Natural killer cell treated with Interleukin-12 subunit alpha and Interleukin-12 subunit beta and Interleukin-15 and Interleukin-18, amount 100 ng/mL, for 72 hours (primary cell): ENCODE measurements at regions not wholly inside any gene's neighbourhood (a gene's known extent, or its start where the extent isn't known, plus 50 kb on each side); places are given as distances from the start of the nearest gene placed in this dataset.

ENCODE experiments used
- ATAC-seq, 2 donors: fragments of 150-1000 bp; cut with Tn5 transposase in 1 of 2; sonication (Bioruptor Pico), chemical (Tn5 transposase) in 1 of 2; 2 replicates each; pipeline ENCODE4 v1.10.0; 2021
- DNase-seq: peaks from one replicate; pipeline ENCODE4 v3.0.0; 2022; ENCODE audit warnings: low spot score
- H3K27ac Mint-ChIP-seq, 2 donors: 1 replicate in 1 of 2; 2 replicates in 1 of 2; pipeline ENCODE4 v1.8.0; 2022; ENCODE audit warnings: mixed read lengths in 2 of 2, mild to moderate bottlenecking in 1 of 2, moderate library complexity in 1 of 2
- H3K27me3 Mint-ChIP-seq, 2 donors: 1 replicate in 1 of 2; 2 replicates in 1 of 2; pipeline ENCODE4 v1.8.0; 2022; ENCODE audit warnings: mixed read lengths in 2 of 2
- H3K36me3 Mint-ChIP-seq: one replicate; pipeline ENCODE4 v1.8.0; 2022; ENCODE audit warnings: mixed read lengths
- H3K4me1 Mint-ChIP-seq, 2 donors: 1 replicate in 1 of 2; 2 replicates in 1 of 2; pipeline ENCODE4 v1.8.0; 2022; ENCODE audit warnings: low read depth in 2 of 2, mixed read lengths in 2 of 2, mild to moderate bottlenecking in 1 of 2
- H3K4me3 Mint-ChIP-seq: one replicate; pipeline ENCODE4 v1.8.0; 2022; ENCODE audit warnings: mixed read lengths
- H3K9me3 Mint-ChIP-seq: 2 replicates; pipeline ENCODE4 v1.8.0; 2022; ENCODE audit warnings: mixed read lengths

DNA sequence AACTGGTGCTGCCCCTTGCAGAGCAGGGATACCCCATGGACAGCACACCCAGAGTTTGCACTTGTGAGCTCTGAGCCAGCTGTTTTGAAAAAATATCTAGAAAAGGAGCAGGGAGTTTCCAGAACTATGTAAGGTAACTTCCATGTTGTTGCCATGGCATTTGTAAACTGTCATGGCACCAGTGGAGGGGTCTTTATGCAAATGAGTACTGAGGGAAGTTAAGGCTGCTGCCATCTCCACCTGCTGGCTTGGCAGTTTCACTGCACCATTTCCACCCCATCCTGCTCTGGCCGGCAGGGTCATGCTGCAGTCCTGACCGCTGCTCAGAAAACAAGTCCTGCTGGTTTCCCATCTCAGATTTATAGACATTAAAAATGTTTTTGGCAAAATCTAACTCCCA is 52.3 kb upstream of the SNTG2 start:
- ATAC-seq (no peak), DNase-seq (no peak)
- no peak overlapping the region for H3K27ac Mint-ChIP-seq
- peaks cover 7% of the 10 kb centered on the region for H3K9me3 Mint-ChIP-seq
- no peak overlapping the region for H3K4me3 Mint-ChIP-seq
- H3K36me3 Mint-ChIP-seq, result peaks cover 12% of the 10 kb centered on the region
- H3K27me3 Mint-ChIP-seq, result peaks cover 11 to 13% of the 10 kb centered on the region in 2 donors
- H3K4me1 Mint-ChIP-seq, result no peaks in the 10 kb centered on the region

DNA sequence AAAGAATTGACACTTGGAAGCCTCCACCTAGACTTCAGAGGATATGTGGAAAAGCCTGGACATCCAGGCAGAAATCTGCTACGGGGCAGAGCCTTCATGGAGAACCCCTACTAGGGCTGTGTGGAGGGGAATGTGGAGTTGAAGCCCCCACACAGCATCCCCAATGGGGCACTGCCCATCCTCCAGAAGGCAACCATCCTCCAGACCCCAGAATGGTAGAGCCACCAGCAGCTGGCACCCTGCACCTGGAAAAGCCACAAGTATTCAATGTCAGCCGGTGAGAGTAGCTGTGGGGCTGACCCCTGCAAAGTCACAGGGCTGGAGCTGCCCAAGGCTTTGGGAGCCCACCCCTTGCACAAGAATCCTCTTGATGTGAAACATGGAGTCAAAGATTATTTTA is 53.6 kb upstream of the SNTG2 start:
- DNase-seq (no peak), ATAC-seq (no peak)
- Mint-ChIP-seq H3K9me3 (peaks cover 7% of the 10 kb centered on the region), H3K36me3 (peaks cover 12% of the 10 kb centered on the region), H3K4me3 (no peak overlapping the region), H3K4me1 (no peaks in the 10 kb centered on the region), H3K27ac (no peak overlapping the region), H3K27me3 (peaks cover 7 to 17% of the 10 kb centered on the region in 2 donors)

DNA sequence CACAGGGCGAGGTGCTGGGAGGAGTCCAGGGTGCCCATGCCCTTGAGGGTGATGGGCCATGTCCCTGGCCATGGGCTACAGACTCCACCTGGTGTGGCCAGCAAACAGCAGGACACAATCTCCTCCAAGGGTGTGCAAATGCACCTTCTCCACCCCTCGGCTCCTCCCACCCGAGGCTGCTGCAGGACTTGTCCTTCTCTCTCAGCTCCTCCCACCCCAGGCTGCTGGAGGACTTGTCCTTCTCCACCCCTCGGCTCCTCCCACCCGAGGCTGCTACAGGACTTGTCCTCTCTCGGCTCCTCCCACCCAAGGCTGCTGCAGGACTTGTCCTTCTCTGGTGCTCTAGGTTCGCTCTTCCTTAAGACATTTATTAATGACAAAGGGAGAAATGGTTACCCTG is 57.3 kb upstream of the SNTG2 start:
- Mint-ChIP-seq H3K4me1 (no peaks in the 10 kb centered on the region), H3K27ac (no peak overlapping the region), H3K9me3 (peaks cover 7% of the 10 kb centered on the region), H3K4me3 (no peak overlapping the region), H3K36me3 (peaks cover 12% of the 10 kb centered on the region), H3K27me3 (peaks cover 16 to 28% of the 10 kb centered on the region in 2 donors)
- ATAC-seq (no peak), DNase-seq (no peak)

DNA sequence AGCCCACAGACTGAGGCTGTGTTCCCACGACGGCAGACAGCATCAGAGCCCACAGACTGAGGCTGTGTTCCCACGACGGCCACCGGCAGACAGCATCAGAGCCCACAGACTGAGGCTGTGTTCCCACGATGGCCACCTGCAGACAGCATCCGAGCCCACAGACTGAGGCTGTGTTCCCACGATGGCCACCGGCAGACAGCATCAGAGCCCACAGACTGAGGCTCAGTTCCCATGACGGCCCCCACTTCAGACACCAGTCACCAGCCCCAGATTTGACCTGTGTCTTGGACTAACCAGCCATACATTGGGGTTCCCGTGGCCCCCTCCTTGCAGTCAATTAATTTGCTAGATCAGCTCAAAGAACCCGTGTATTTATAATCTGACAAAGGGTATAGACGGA is 57.8 kb upstream of the SNTG2 start:
- Mint-ChIP-seq H3K4me3 (no peak overlapping the region), H3K36me3 (peaks cover 12% of the 10 kb centered on the region), H3K27me3 (peaks cover 16 to 28% of the 10 kb centered on the region in 2 donors), H3K27ac (no peak overlapping the region), H3K9me3 (peaks cover 7% of the 10 kb centered on the region), H3K4me1 (no peaks in the 10 kb centered on the region)
- DNase-seq (no peak), ATAC-seq (no peak)

DNA sequence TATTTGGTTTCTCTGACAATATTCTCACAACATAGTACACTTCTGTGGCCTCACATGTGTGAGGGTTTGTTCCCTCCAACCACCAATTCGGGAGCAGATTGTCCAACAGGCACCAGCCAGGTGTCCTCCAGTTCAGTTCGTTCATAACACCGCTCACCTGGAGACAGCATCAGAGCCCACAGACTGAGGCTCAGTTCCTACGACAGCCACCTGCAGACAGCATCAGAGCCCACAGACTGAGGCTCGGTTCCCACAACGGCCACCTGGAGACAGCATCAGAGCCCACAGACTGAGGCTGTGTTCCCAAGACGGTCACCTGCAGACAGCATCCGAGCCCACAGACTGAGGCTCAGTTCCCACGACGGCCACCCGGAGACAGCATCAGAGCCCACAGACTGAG is 58.2 kb upstream of the SNTG2 start:
- Mint-ChIP-seq H3K27me3 (peaks cover 16 to 28% of the 10 kb centered on the region in 2 donors), H3K4me3 (no peak overlapping the region), H3K4me1 (no peaks in the 10 kb centered on the region), H3K36me3 (peaks cover 12% of the 10 kb centered on the region), H3K27ac (no peak overlapping the region), H3K9me3 (peaks cover 7% of the 10 kb centered on the region)
- ATAC-seq, result no peak
- DNase-seq, result no peak

DNA sequence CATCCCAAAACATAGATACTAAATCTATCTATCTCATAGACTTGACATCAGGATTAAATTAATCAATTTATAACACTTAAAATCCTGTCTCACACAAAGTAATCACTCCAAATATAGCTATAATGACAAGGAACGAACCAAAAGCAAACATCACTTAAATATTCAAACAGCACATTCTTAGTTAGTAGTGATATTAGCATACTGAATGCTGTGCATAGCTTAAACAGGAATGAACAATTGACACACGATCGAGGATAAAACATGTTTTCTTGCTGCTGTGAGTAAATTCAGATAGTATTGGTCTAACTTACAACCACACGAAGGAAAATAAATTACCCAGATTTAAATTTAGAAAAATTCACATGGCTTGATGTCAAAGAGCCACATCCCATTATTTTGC is 58.9 kb upstream of the SNTG2 start:
- H3K9me3 Mint-ChIP-seq, result peaks cover 7% of the 10 kb centered on the region
- H3K36me3 Mint-ChIP-seq, result peaks cover 12% of the 10 kb centered on the region
- no peak for ATAC-seq
- peaks cover 16 to 30% of the 10 kb centered on the region in 2 donors for H3K27me3 Mint-ChIP-seq
- H3K27ac Mint-ChIP-seq, result no peak overlapping the region
- H3K4me3 Mint-ChIP-seq, result no peak overlapping the region
- no peaks in the 10 kb centered on the region for H3K4me1 Mint-ChIP-seq
- no peak for DNase-seq

DNA sequence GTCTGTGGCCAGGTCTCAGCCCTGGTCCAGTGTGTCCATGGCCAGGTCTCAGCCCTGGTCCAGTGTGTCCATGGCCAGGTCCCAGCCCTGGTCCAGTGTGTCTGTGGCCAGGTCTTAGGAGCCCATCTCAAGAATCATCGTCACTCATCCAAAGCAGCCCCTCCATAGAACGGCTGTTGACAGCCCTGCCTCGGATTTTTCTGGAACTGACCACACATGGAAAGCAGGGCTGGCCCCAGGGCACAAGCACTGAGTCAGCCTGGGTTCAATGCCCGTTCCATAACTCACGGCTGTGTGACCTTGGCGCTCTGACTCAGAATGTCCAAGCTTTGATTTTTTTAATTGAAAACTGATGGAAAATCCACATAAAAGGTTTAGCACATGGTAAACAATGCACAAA is 59.9 kb upstream of the SNTG2 start:
- DNase-seq, result no peak
- Mint-ChIP-seq H3K27ac (no peak overlapping the region), H3K27me3 (peaks cover 16 to 27% of the 10 kb centered on the region in 2 donors)

DNA sequence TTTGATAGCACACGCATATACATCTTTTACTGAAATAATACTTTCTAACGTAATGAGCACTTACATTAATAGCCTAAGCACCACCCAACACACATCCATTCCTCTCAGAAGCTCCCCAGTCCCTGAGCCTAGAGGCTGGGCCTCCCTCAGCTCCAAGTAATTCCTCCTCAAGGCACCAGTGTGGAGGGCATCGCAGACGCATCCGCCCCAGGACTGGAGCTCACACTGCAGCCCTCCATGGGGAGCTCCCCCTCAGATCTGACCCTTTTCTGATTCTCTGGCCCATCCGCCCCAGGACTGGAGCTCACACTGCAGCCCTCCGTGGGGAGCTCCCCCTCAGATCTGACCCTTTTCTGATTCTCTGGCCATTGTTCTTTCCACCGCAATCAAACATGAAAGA is 60.4 kb upstream of the SNTG2 start:
- H3K27ac Mint-ChIP-seq, result no peak overlapping the region
- H3K4me3 Mint-ChIP-seq, result no peak overlapping the region
- no peaks in the 10 kb centered on the region for H3K9me3 Mint-ChIP-seq
- H3K27me3 Mint-ChIP-seq, result peaks cover 16 to 28% of the 10 kb centered on the region in 2 donors
- DNase-seq (no peak), ATAC-seq (peak in 1 of 2 donors; percentile 24)
- no peaks in the 10 kb centered on the region for H3K4me1 Mint-ChIP-seq
- H3K36me3 Mint-ChIP-seq, result no peaks in the 10 kb centered on the region

More for the DNA sequence above, 59.9 kb upstream of the SNTG2 start:
- peaks cover 2% of the 10 kb centered on the region for H3K9me3 Mint-ChIP-seq
- peak in 1 of 2 donors; percentile 50 for ATAC-seq
- H3K4me1 Mint-ChIP-seq, result no peaks in the 10 kb centered on the region
- H3K4me3 Mint-ChIP-seq, result no peak overlapping the region
- peaks cover 4% of the 10 kb centered on the region for H3K36me3 Mint-ChIP-seq

DNA sequence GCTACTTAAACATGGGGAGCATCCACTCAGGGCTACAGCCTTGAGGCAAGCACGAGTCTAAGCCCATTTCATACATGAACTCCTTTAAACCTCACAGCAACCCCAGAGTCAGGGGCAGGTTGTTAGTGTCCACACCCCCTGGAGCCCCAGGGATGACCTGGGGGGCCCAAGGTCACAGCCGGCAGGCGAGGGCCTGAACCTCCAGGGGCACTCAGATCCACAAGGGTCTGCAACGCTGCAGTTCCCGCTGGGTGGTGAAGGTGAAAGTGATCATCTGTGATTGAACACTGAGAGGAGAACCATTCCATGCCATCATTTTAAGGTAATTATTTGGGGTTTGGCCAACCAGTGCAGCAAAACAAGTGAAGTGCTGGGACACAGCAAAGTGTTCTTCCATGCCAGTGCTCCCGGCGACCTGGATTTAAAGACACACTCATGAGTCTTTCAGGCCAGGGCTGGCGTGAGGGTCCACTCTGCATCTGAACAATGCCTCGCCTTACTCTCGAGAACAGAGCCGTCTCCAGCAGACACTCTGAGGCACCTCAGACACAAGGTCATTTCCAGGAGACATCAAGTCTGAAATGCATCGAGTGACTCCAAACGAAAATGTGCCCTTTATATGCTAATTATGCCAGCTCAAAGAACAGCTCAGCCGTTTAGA is 61.6 kb upstream of the SNTG2 start:
- no peak overlapping the region for H3K4me3 Mint-ChIP-seq
- DNase-seq (no peak), ATAC-seq (no peak)
- H3K27ac Mint-ChIP-seq, result no peak overlapping the region
- H3K4me1 Mint-ChIP-seq, result peaks cover 0 to under 1% of the 10 kb centered on the region in 2 donors
- no peaks in the 10 kb centered on the region for H3K36me3 Mint-ChIP-seq
- no peaks in the 10 kb centered on the region for H3K9me3 Mint-ChIP-seq
- peaks cover 22 to 40% of the 10 kb centered on the region in 2 donors for H3K27me3 Mint-ChIP-seq

DNA sequence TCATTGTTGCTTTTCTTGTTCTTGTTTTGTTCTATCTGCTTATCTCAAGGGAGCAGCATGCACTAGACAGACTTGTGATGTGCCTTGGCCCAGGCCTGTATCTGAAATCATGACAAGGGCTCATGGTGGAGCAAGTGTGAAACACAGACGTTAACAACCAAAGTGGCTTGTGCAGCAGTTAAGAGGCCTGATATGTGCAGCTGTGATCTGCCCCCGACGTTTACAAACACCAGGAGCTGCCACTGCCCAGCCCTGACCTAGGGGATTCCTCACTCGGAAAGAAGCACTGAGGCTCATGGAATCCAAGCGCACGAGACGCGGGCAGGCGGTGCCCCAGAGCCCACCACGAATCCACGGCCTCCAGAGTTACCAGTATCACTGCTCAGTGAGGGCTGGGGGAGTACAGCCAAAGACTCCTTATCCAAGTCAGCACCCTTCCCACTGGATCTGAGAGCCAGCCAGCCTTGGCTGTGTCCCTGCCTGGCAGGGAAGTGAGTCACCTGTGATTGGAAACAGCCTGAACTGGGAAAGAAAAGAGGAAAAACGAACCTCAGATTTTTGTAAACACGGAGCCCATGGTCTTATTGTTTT is 62.3 kb upstream of the SNTG2 start:
- Mint-ChIP-seq H3K27me3 (peaks cover 30 to 37% of the 10 kb centered on the region in 2 donors), H3K36me3 (no peaks in the 10 kb centered on the region), H3K9me3 (no peaks in the 10 kb centered on the region), H3K4me3 (no peak overlapping the region), H3K27ac (no peak overlapping the region), H3K4me1 (peaks cover 0 to 3% of the 10 kb centered on the region in 2 donors)
- no peak for DNase-seq
- no peak for ATAC-seq

DNA sequence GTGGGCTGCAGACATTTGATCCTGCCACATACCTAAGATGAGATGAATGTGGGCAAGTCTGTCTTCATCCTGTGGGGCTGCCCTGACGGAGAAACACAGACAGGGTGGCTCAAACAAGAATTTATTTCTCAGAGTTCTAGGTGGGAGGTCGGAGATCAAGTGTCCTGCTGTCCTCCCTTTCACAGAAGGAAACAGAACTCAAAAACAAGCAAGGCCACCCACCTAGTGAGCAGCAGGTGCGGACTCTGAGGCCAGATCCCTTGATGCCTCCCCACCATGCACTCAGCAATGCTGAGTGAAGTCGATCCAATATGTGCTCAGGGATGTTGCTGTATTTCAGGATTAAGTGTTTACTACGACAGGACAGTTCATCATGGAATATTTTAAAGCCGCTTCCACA is 63.0 kb upstream of the SNTG2 start:
- Mint-ChIP-seq H3K27me3 (peaks cover 35 to 36% of the 10 kb centered on the region in 2 donors), H3K27ac (no peak overlapping the region), H3K9me3 (no peaks in the 10 kb centered on the region)

DNA sequence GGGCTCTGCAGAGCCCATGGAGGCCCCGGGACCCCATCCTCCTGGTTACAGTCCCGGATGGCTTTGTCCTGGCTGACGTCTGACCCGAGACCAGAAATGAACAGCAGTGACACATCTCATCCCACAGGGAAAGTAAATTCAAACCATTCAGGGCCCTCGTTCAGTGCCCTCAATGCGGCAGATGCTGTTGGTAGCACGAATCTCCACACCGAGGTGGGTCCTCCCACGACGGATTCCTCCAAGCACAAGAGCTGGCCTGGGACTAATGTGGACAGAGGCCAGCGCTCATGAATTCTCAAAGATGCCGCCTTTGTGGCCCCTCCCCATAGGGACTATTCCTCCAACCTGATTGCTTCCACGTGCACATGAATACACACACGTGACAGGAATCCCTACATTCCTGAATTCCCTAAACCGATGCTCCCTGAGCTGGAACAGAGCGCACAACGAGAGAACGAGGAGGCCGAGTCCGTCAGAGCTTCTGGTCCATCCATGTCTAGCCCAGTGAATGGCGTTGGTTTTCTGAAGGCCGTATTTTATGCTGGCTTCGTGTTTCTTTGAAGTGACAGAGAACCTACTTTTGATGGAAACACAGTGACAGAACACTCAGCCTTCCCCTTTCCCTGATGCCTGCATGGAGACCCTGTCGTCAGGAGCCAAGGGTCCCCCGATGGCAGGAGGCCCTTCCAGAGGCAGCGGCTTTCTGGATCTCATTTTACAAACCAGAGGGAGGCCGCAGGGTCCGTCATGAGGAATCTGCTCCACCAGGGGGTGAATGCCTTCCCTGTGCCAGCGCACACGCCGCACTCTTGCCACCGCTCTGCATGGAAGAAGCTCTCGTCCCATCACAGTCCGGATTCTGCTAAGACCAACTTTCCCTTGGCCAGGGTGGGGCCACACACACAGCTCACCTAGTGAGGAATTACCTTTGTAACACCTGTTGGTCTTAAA is 64.3 kb upstream of the SNTG2 start:
- peaks cover 0 to 3% of the 10 kb centered on the region in 2 donors for H3K4me1 Mint-ChIP-seq

More for the DNA sequence above, 63.0 kb upstream of the SNTG2 start:
- H3K36me3 Mint-ChIP-seq, result no peaks in the 10 kb centered on the region
- peaks cover 0 to 3% of the 10 kb centered on the region in 2 donors for H3K4me1 Mint-ChIP-seq
- no peak for DNase-seq
- no peak for ATAC-seq
- H3K4me3 Mint-ChIP-seq, result no peak overlapping the region

DNA sequence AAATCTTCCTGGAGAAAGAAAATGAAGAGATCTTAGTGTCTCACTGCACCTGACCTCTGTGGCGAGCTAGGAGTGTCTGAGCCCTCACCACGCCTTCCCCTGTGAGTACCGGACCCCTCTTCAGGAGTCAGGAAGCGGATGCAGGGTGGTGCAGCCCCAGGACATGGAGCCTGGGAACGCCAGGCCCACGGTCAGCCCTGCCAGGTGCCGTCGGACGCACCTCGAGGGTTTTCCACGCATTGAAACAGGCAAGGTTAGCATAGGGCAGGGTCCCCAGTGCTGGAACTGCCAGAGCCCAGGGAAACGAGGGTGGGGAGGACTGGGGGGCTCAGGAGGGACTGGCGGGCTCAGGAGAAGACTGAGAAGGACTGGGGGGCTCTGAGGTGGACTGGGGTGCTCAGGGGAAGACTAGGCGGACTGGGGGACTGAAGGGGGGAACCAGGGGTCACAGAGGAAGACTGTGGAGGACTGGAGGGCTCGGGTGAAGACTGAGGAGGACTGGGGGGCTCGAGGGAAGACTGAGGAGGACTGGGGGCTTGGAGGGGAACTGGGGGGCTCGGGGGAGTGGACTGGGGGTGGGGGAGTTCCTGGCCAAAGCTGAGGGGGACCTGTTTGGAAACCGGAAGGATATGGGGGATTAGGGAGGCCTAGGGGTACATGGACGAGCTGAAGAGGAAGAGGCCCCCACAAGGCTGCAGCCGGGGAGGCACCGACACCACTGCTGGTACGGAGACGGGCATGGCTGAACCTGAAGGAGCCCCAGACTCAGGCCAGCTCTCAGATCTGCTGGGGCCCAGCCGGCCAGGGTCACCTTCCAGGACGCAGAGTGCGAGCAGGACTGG is 65.2 kb upstream of the SNTG2 start:
- Mint-ChIP-seq H3K27me3 (peaks cover 36 to 37% of the 10 kb centered on the region in 2 donors), H3K36me3 (no peaks in the 10 kb centered on the region), H3K27ac (no peak overlapping the region), H3K4me1 (peaks cover 0 to 3% of the 10 kb centered on the region in 2 donors), H3K9me3 (no peaks in the 10 kb centered on the region), H3K4me3 (no peak overlapping the region)
- DNase-seq (no peak), ATAC-seq (no peak)

More for the DNA sequence above, 64.3 kb upstream of the SNTG2 start:
- H3K27me3 Mint-ChIP-seq, result peaks cover 32 to 37% of the 10 kb centered on the region in 2 donors
- ATAC-seq (no peak), DNase-seq (no peak)
- no peaks in the 10 kb centered on the region for H3K36me3 Mint-ChIP-seq
- H3K27ac Mint-ChIP-seq, result no peak overlapping the region
- H3K9me3 Mint-ChIP-seq, result no peaks in the 10 kb centered on the region
- H3K4me3 Mint-ChIP-seq, result no peak overlapping the region
